ENCODE measurements at regions not wholly inside any gene's neighbourhood (a gene's known extent, or its start where the extent isn't known, plus 50 kb on each side); places are given as distances from the start of the nearest gene placed in this dataset.
"Not testable (repeated sequence)": the region's sequence is repeated elsewhere in the genome, so short reads cannot be mapped to it uniquely, and the experiment has no call there.

DNA sequence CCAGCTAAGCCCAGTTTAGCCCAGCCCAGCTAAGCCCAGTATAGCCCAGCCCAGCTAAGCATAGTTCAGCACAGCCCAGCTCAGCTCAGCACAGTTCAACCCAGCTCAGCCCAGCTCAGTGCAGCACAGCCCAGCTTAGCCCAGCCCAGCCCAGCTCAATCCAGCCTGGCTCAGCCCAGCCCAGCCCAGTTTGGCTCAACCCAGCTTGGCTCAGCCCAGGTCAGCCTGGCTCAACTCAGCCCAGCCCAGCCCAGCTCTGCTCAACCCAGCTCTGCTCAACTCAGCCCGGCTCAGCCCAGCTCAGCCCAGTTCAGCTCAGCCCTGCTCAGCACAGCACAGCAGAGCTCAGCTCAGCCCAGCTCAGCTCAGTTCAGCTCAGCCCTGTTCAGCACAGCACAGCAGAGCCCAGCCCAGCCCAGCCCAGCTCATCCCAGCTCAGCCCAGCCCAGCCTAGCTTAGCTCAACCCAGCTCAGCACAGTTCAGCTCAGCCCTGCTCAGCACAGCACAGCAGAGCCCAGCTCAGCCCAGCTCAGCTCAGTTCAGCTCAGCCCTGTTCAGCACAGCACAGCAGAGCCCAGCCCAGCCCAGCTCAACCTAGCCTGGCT is 330.9 kb downstream of the TMEM121 start:
- H2AFZ ChIP-seq (ENCODE audit: insufficient read depth, low read length, poor library complexity) = no peak overlapping the region
- H3K27ac ChIP-seq (ENCODE audit: low read depth, low read length) = no peak overlapping the region
- H2BK5ac ChIP-seq (ENCODE audit: low read depth, low read length, poor library complexity) = no peak overlapping the region
- H3K9me3 ChIP-seq (ENCODE audit: insufficient read depth, low read depth, low read length) = peaks cover 86% of the 10 kb centered on the region
- H2BK12ac ChIP-seq (ENCODE audit: low read length) = no peak overlapping the region
- H3K4ac ChIP-seq (ENCODE audit: low read depth, low read length) = no peak overlapping the region
- no peaks in the 10 kb centered on the region for H3K4me1 ChIP-seq (ENCODE audit: control insufficient read depth in 1 of 2, insufficient read depth in 2 of 2, low read length in 2 of 2)
- H3K4me3 ChIP-seq (ENCODE audit: low read depth, low read length) = peak overlapping the region; percentile 21
- H3K36me3 ChIP-seq (ENCODE audit: control insufficient read depth in 1 of 2, insufficient read depth in 2 of 2, low read length in 2 of 2) = no peaks in the 10 kb centered on the region
- no peak overlapping the region for H2BK120ac ChIP-seq (ENCODE audit: insufficient read depth, low read length, poor library complexity)
- no peak overlapping the region for H3K14ac ChIP-seq (ENCODE audit: low read length)
- no peak overlapping the region for H3K4me2 ChIP-seq (ENCODE audit: low read length)
- no peaks in the 10 kb centered on the region for H3K79me2 ChIP-seq (ENCODE audit: control insufficient read depth, insufficient read depth, low read length, poor library complexity)
- H4K91ac ChIP-seq (ENCODE audit: low read depth, low read length) = no peak overlapping the region
- no peaks in the 10 kb centered on the region for H3K27me3 ChIP-seq (ENCODE audit: insufficient read depth, low read length)
- H3K9ac ChIP-seq (ENCODE audit: low read length) = no peak overlapping the region
- H4K12ac ChIP-seq (ENCODE audit: low read depth, low read length) = no peak overlapping the region
- no peak overlapping the region for H2AK5ac ChIP-seq (ENCODE audit: low read length)
- no peak overlapping the region for H3K18ac ChIP-seq (ENCODE audit: low read length)
- no peak overlapping the region for H3K23ac ChIP-seq (ENCODE audit: low read length)
- H3K79me1 ChIP-seq (ENCODE audit: low read length) = no peaks in the 10 kb centered on the region
- DNase-seq = no peak
- H4K8ac ChIP-seq (ENCODE audit: low read depth, low read length) = no peak overlapping the region
- no CpG with 5 or more reads among the region's 1 CpG for WGBS (ENCODE audit: extremely low coverage, insufficient coverage, insufficient read length)

DNA sequence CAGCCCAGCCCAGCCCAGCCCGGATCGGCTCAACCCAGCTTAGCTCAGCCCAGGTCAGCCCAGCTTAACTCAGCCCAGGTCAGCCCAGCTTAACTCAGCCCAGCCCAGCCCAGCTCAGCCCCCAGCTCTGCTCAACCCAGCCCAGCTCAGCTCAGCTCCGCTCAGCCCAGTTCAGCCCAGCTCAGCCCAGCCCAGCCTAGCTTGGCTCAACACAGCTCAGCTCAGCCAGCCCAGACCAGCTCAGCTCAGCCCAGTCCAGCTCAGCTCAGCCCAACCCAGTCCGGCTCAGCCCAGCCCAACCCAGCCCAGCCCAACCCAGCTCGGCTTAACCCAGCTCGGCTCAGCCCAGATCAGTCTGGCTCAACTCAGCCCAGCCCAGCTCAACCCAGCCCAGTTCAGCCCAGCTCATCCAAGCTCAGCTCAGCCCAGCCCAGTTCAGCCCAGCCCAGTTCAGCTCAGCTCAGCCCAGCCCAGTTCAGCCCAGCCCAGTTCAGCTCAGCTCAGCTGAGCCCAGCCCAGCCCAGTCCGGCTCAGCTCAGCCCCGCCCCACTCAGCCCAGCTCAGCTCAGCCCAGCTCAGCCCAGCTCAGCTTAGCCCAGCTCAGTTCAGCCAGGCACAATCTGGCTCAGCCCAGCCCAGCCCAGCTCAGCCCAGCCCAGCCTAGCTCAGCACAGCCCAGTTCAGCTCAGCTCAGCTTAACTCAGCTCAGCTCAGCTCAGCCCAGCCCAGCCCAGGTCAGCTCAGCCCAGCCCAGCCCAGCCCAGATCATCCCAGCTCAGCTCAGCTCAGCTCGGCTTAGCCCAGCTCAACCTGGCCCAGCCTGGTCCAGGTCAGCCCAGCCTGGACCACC is 331.7 kb downstream of the TMEM121 start:
- Histone ChIP-seq H3K4ac (ENCODE audit: low read depth, low read length) (no peak overlapping the region), H2BK12ac (ENCODE audit: low read length) (no peak overlapping the region), H3K4me1 (ENCODE audit: control insufficient read depth in 1 of 2, insufficient read depth in 2 of 2, low read length in 2 of 2) (no peaks in the 10 kb centered on the region), H4K12ac (ENCODE audit: low read depth, low read length) (no peak overlapping the region), H3K36me3 (ENCODE audit: control insufficient read depth in 1 of 2, insufficient read depth in 2 of 2, low read length in 2 of 2) (no peaks in the 10 kb centered on the region), H3K18ac (ENCODE audit: low read length) (no peak overlapping the region), H3K4me3 (ENCODE audit: low read depth, low read length) (peak overlapping the region; percentile 53), H2BK5ac (ENCODE audit: low read depth, low read length, poor library complexity) (no peak overlapping the region), H3K27ac (ENCODE audit: low read depth, low read length) (no peak overlapping the region), H4K8ac (ENCODE audit: low read depth, low read length) (no peak overlapping the region), H2BK120ac (ENCODE audit: insufficient read depth, low read length, poor library complexity) (no peak overlapping the region), H3K79me1 (ENCODE audit: low read length) (no peaks in the 10 kb centered on the region), H3K9ac (ENCODE audit: low read length) (no peak overlapping the region), H3K23ac (ENCODE audit: low read length) (no peak overlapping the region), H2AK5ac (ENCODE audit: low read length) (no peak overlapping the region), H4K91ac (ENCODE audit: low read depth, low read length) (no peak overlapping the region), H2AFZ (ENCODE audit: insufficient read depth, low read length, poor library complexity) (no peak overlapping the region), H3K27me3 (ENCODE audit: insufficient read depth, low read length) (no peaks in the 10 kb centered on the region), H3K4me2 (ENCODE audit: low read length) (no peak overlapping the region), H3K14ac (ENCODE audit: low read length) (no peak overlapping the region), H3K79me2 (ENCODE audit: control insufficient read depth, insufficient read depth, low read length, poor library complexity) (no peaks in the 10 kb centered on the region), H3K9me3 (ENCODE audit: insufficient read depth, low read depth, low read length) (peaks cover 85% of the 10 kb centered on the region)
- DNase-seq = no peak
- no CpG with 5 or more reads among the region's 9 CpGs for WGBS (ENCODE audit: extremely low coverage, insufficient coverage, insufficient read length)

DNA sequence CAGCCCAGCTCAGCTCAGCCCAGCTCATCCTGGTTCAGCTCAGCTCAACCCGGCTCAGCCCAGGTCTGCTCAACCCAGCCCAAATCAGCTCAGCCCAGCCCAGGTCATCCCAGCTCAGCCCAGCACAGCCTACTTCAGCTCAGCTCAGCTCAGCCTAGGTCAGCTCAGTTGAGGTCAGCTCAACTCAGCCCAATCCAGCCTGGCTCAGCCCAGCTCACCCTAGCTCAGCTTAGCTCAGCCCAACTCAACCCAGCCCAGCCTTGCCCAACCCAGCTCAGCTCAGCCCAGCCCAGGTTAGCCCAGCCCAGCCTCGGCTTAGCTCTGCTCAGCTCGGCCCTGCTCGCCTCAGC is 332.3 kb downstream of the TMEM121 start:
- H3K79me2 ChIP-seq (ENCODE audit: control insufficient read depth, insufficient read depth, low read length, poor library complexity) = no peaks in the 10 kb centered on the region
- no peak overlapping the region for H2BK12ac ChIP-seq (ENCODE audit: low read length)
- H3K27me3 ChIP-seq (ENCODE audit: insufficient read depth, low read length) = no peaks in the 10 kb centered on the region
- peak overlapping the region; percentile 21 for H3K4me3 ChIP-seq (ENCODE audit: low read depth, low read length)
- no CpG with 5 or more reads among the region's 4 CpGs for WGBS (ENCODE audit: extremely low coverage, insufficient coverage, insufficient read length)
- H4K8ac ChIP-seq (ENCODE audit: low read depth, low read length) = no peak overlapping the region
- no peak overlapping the region for H4K91ac ChIP-seq (ENCODE audit: low read depth, low read length)
- no peaks in the 10 kb centered on the region for H3K4me1 ChIP-seq (ENCODE audit: control insufficient read depth in 1 of 2, insufficient read depth in 2 of 2, low read length in 2 of 2)
- H3K9ac ChIP-seq (ENCODE audit: low read length) = no peak overlapping the region
- no peak overlapping the region for H3K4me2 ChIP-seq (ENCODE audit: low read length)
- H4K12ac ChIP-seq (ENCODE audit: low read depth, low read length) = no peak overlapping the region
- no peak overlapping the region for H3K23ac ChIP-seq (ENCODE audit: low read length)
- peaks cover 85% of the 10 kb centered on the region for H3K9me3 ChIP-seq (ENCODE audit: insufficient read depth, low read depth, low read length)
- H3K36me3 ChIP-seq (ENCODE audit: control insufficient read depth in 1 of 2, insufficient read depth in 2 of 2, low read length in 2 of 2) = no peaks in the 10 kb centered on the region
- no peaks in the 10 kb centered on the region for H3K79me1 ChIP-seq (ENCODE audit: low read length)
- H2AK5ac ChIP-seq (ENCODE audit: low read length) = no peak overlapping the region
- no peak overlapping the region for H3K14ac ChIP-seq (ENCODE audit: low read length)
- H2BK120ac ChIP-seq (ENCODE audit: insufficient read depth, low read length, poor library complexity) = no peak overlapping the region
- no peak for DNase-seq
- no peak overlapping the region for H2BK5ac ChIP-seq (ENCODE audit: low read depth, low read length, poor library complexity)
- H2AFZ ChIP-seq (ENCODE audit: insufficient read depth, low read length, poor library complexity) = no peak overlapping the region
- no peak overlapping the region for H3K18ac ChIP-seq (ENCODE audit: low read length)
- no peak overlapping the region for H3K27ac ChIP-seq (ENCODE audit: low read depth, low read length)
- no peak overlapping the region for H3K4ac ChIP-seq (ENCODE audit: low read depth, low read length)

DNA sequence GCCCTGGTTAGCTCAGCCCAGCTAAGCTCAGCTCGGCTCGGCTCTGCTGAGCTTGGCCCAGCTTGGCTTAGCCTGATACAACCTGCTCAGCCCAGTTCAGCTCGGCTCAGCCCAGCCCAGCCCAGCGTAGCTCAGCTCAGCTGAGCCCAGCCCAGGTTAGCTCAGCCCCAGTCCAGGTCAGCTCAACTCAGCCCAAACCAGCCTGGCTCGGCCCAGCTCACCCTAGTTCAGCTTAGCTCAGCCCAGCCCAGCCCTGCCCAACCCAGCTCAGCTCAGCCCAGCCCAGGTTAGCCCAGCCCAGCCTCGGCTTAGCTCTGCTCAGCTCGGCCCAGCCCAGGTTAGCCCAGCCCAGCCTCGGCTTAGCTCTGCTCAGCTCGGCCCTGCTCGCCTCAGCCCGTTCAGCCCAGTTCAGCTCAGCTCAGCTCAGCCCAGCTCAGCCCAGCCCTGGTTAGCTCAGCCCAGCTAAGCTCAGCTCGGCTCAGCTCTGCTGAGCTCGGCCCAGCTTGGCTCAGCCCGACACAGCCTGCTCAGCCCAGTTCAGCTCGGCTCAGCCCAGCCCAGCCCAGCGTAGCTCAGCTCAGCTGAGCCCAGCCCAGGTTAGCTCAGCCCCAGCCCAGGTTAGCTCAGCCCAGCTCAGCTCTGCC is 332.8 kb downstream of the TMEM121 start:
- not testable (repeated sequence) for DNase-seq; H2BK12ac ChIP-seq (ENCODE audit: low read length); H2BK120ac ChIP-seq (ENCODE audit: insufficient read depth, low read length, poor library complexity); H3K27ac ChIP-seq (ENCODE audit: low read depth, low read length); H3K4me1 ChIP-seq (ENCODE audit: control insufficient read depth in 1 of 2, insufficient read depth in 2 of 2, low read length in 2 of 2); H3K36me3 ChIP-seq (ENCODE audit: control insufficient read depth in 1 of 2, insufficient read depth in 2 of 2, low read length in 2 of 2); H3K4ac ChIP-seq (ENCODE audit: low read depth, low read length); H3K79me2 ChIP-seq (ENCODE audit: control insufficient read depth, insufficient read depth, low read length, poor library complexity); H3K14ac ChIP-seq (ENCODE audit: low read length); H3K23ac ChIP-seq (ENCODE audit: low read length); H2BK5ac ChIP-seq (ENCODE audit: low read depth, low read length, poor library complexity); H3K9ac ChIP-seq (ENCODE audit: low read length); H4K91ac ChIP-seq (ENCODE audit: low read depth, low read length); H3K79me1 ChIP-seq (ENCODE audit: low read length); H3K18ac ChIP-seq (ENCODE audit: low read length); H2AK5ac ChIP-seq (ENCODE audit: low read length); H3K4me2 ChIP-seq (ENCODE audit: low read length); H2AFZ ChIP-seq (ENCODE audit: insufficient read depth, low read length, poor library complexity); H3K27me3 ChIP-seq (ENCODE audit: insufficient read depth, low read length); H4K12ac ChIP-seq (ENCODE audit: low read depth, low read length); H4K8ac ChIP-seq (ENCODE audit: low read depth, low read length)
- no CpG with 5 or more reads among the region's 16 CpGs for WGBS (ENCODE audit: extremely low coverage, insufficient coverage, insufficient read length)
- Histone ChIP-seq H3K9me3 (ENCODE audit: insufficient read depth, low read depth, low read length) (peaks cover 85% of the 10 kb centered on the region), H3K4me3 (ENCODE audit: low read depth, low read length) (peak overlapping the region; percentile 40)
